B cell (primary cell): ENCODE measurements at regions not wholly inside any gene's neighbourhood (a gene's known extent, or its start where the extent isn't known, plus 50 kb on each side); places are given as distances from the start of the nearest gene placed in this dataset.

Experiments used
- ATAC-seq: fragments of 200-7000 bp; cut with Tn5 transposase; one replicate; pipeline ENCODE4 v1.10.0; 2021; ENCODE audit warnings: low read depth, mild to moderate bottlenecking, moderate number of reproducible peaks, moderate library complexity
- CTCF ChIA-PET: fragments of 350-600 bp; sonication (Branson Sonifier 250); formaldehyde crosslinking; loops from one replicate; lab custom pipeline; 2021; ENCODE audit warnings: antibody characterized with exemption, inconsistent platforms; lab: Charles Lee
- POLR2A ChIA-PET: fragments of 350-600 bp; sonication (Branson Sonifier 250); formaldehyde crosslinking; loops from one replicate; lab custom pipeline; 2021; ENCODE audit warnings: antibody characterized with exemption; lab: Charles Lee
- DNase-seq: peaks from one replicate; pipeline ENCODE4 v3.0.0; 2013
- H2AFZ ChIP-seq: 2 replicates; pipeline ENCODE4 v1.6.1; 2012; ENCODE audit warnings: mild to moderate bottlenecking, low read depth, low read length; ENCODE audit not compliant: insufficient read depth, poor library complexity, severe bottlenecking
- H3K27ac ChIP-seq, 2 donors: 1 replicate in 1 of 2; 2 replicates in 1 of 2; pipeline ENCODE4 v1.5.1; 2012 to 2013; ENCODE audit warnings: low read length in 2 of 2, mild to moderate bottlenecking in 2 of 2, moderate library complexity in 1 of 2
- H3K27me3 ChIP-seq, 4 experiments: fragments of 200-600 bp in 1 of 4; sonication (generic) in 1 of 4; replicated peaks in 1 of 4; 1 replicate in 2 of 4; 2 replicates in 2 of 4; pipeline versions ENCODE4 v1.6.1 to v1.7.0; 2013 to 2016; ENCODE audit warnings: low read length in 3 of 4, mild to moderate bottlenecking in 2 of 4, mixed read lengths in 1 of 4, moderate library complexity in 1 of 4; ENCODE audit not compliant: insufficient read depth in 4 of 4, control insufficient read depth in 3 of 4; ENCODE audit errors: control extremely low read depth in 1 of 4
- H3K36me3 ChIP-seq, 2 experiments: replicated peaks in 1 of 2; 1 replicate in 1 of 2; 2 replicates in 1 of 2; pipeline versions ENCODE4 v1.6.1 to v1.7.1; 2013; ENCODE audit warnings: low read length in 1 of 2; ENCODE audit not compliant: insufficient read depth in 2 of 2, control insufficient read depth in 1 of 2; ENCODE audit errors: control extremely low read depth in 1 of 2, extremely low read depth in 1 of 2
- H3K4me1 ChIP-seq, 2 donors: fragments of 200-600 bp in 1 of 2; sonication (generic) in 1 of 2; 1 replicate in 1 of 2; 2 replicates in 1 of 2; pipeline versions ENCODE4 v1.5.1 to v1.6.1; 2013 to 2017; ENCODE audit warnings: low read length in 2 of 2; ENCODE audit not compliant: control insufficient read depth in 2 of 2, insufficient read depth in 2 of 2
- H3K4me2 ChIP-seq: replicated peaks from 2 replicates; pipeline ENCODE3; 2012; ENCODE audit warnings: mild to moderate bottlenecking, low read depth, low read length; ENCODE audit not compliant: poor library complexity, severe bottlenecking
- H3K4me3 ChIP-seq, 5 experiments: fragments of 200-600 bp in 1 of 5; sonication (generic) in 1 of 5; 1 replicate in 3 of 5; 2 replicates in 2 of 5; pipeline versions ENCODE4 v1.5.1 to v1.7.0; 2011 to 2016; ENCODE audit warnings: low read length in 4 of 5, mild to moderate bottlenecking in 4 of 5, low read depth in 2 of 5, control low read depth in 1 of 5, moderate library complexity in 1 of 5; ENCODE audit not compliant: insufficient read depth in 1 of 5; ENCODE audit errors: control extremely low read depth in 1 of 5, extremely low read depth in 1 of 5
- H3K79me2 ChIP-seq: fragments of 200-600 bp; sonication (generic); one replicate; pipeline ENCODE4 v1.6.0; 2016; ENCODE audit warnings: low read length; ENCODE audit not compliant: control insufficient read depth, insufficient read depth
- H3K9ac ChIP-seq: fragments of 200-600 bp; sonication (generic); 2 replicates; pipeline ENCODE4 v1.6.1; 2017; ENCODE audit warnings: mild to moderate bottlenecking, low read length, moderate library complexity
- H3K9me3 ChIP-seq, 3 donors: one replicate each; pipeline versions ENCODE4 v1.6.1 to v1.7.1; 2013; ENCODE audit warnings: low read length in 2 of 3; ENCODE audit not compliant: control insufficient read depth in 2 of 3, insufficient read depth in 1 of 3; ENCODE audit errors: control extremely low read depth in 1 of 3
- H4K20me1 ChIP-seq: 2 replicates; pipeline ENCODE4 v1.6.0; 2012; ENCODE audit warnings: mild to moderate bottlenecking, low read length; ENCODE audit not compliant: insufficient read depth, control insufficient read depth, poor library complexity, severe bottlenecking
- H3K27ac Mint-ChIP-seq: one replicate; pipeline ENCODE4 v1.8.0; 2021; ENCODE audit warnings: mixed read lengths
- H3K27me3 Mint-ChIP-seq: one replicate; pipeline ENCODE4 v1.8.0; 2021; ENCODE audit warnings: mixed read lengths
- H3K4me1 Mint-ChIP-seq: one replicate; pipeline ENCODE4 v1.8.0; 2021; ENCODE audit warnings: mixed read lengths
- H3K4me3 Mint-ChIP-seq: one replicate; pipeline ENCODE4 v1.8.0; 2021; ENCODE audit warnings: mixed read lengths
- H3K9me3 Mint-ChIP-seq: one replicate; pipeline ENCODE4 v1.8.0; 2022; ENCODE audit warnings: mixed read lengths; ENCODE audit not compliant: insufficient read depth
- EZH2 ChIP-seq: IDR thresholded peaks from 2 replicates; pipeline ENCODE4 v1.6.1; 2012; ENCODE audit warnings: borderline replicate concordance, low read depth, mild to moderate bottlenecking, moderate library complexity, low read length; ENCODE audit not compliant: insufficient read depth, poor library complexity, severe bottlenecking
- WGBS: methylation state at CpG from one replicate; pipeline ENCODE4 v1.1.5; 2013; ENCODE audit warnings: missing lambda C conversion rate; ENCODE audit not compliant: insufficient coverage; 5-methylcytosine and 5-hydroxymethylcytosine counted together
- intact Hi-C: fragments of 100-400 bp; cut with micrococcal nuclease; formaldehyde crosslinking; loops from one replicate; pipeline ENCODE4 v1.10.0; 2022
- TF ChIP-seq, protein P1 (sequence below): fragments of 200-600 bp; IDR thresholded peaks from one replicate; pipeline ENCODE4 v1.8.0; 2022; ENCODE audit warnings: antibody characterized with exemption, mild to moderate bottlenecking

DNA sequence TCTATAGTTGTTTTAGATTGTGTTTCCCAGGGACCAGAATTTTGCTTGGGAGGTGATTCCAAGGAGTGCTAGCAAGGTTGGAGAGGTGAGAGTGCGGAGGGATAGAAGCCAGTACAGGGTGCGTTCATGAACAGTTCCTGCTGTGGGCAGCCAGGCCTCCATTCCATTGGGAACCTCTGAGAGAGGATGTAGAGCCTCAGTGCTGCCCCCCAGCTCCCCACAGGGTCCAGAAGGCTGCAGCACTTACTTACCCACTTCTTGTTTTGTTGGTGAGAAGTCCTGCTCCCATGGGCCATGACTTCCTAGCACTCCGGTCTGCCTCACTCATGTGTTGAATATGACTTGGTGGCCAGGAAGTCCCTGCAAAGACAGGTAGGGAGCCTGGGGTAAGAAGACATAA is 128.2 kb upstream of the GAS1 start:
- no peak for TF ChIP-seq EZH2
- TF ChIP-seq, protein P1, sequence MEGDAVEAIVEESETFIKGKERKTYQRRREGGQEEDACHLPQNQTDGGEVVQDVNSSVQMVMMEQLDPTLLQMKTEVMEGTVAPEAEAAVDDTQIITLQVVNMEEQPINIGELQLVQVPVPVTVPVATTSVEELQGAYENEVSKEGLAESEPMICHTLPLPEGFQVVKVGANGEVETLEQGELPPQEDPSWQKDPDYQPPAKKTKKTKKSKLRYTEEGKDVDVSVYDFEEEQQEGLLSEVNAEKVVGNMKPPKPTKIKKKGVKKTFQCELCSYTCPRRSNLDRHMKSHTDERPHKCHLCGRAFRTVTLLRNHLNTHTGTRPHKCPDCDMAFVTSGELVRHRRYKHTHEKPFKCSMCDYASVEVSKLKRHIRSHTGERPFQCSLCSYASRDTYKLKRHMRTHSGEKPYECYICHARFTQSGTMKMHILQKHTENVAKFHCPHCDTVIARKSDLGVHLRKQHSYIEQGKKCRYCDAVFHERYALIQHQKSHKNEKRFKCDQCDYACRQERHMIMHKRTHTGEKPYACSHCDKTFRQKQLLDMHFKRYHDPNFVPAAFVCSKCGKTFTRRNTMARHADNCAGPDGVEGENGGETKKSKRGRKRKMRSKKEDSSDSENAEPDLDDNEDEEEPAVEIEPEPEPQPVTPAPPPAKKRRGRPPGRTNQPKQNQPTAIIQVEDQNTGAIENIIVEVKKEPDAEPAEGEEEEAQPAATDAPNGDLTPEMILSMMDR = no peak
- Histone ChIP-seq H3K27me3 (no peaks in the 10 kb centered on the region), H3K4me3 (no peak overlapping the region), H3K36me3 (no peaks in the 10 kb centered on the region), H2AFZ (no peak overlapping the region), H4K20me1 (no peaks in the 10 kb centered on the region), H3K4me1 (no peaks in the 10 kb centered on the region), H3K9ac (no peak overlapping the region), H3K4me2 (no peak overlapping the region), H3K79me2 (no peaks in the 10 kb centered on the region), H3K27ac (no peak overlapping the region), H3K9me3 (peaks cover 0 to 5% (median 0%) of the 10 kb centered on the region in 3 donors)
- ChIA-PET POLR2A (no interaction called here), CTCF (no interaction called here)
- H3K9me3 Mint-ChIP-seq = no peaks in the 10 kb centered on the region
- ATAC-seq = no peak
- 77% methylated on average over 2 of the region's 3 CpGs for WGBS
- H3K27me3 Mint-ChIP-seq = no peaks in the 10 kb centered on the region
- no peak for DNase-seq
- no peak overlapping the region for H3K4me3 Mint-ChIP-seq
- intact Hi-C loops = no loop called here
- no peak overlapping the region for H3K27ac Mint-ChIP-seq
- H3K4me1 Mint-ChIP-seq = no peaks in the 10 kb centered on the region

GRCh38 chr9:87076825-87077224 is 129.5 kb upstream of the GAS1 start:
- H3K4me2 ChIP-seq = no peak overlapping the region
- Mint-ChIP-seq H3K27me3 (no peaks in the 10 kb centered on the region), H3K4me3 (no peak overlapping the region), H3K4me1 (no peaks in the 10 kb centered on the region), H3K27ac (no peak overlapping the region), H3K9me3 (no peaks in the 10 kb centered on the region)
- no peak overlapping the region for H3K27ac ChIP-seq
- DNase-seq (no peak), ATAC-seq (no peak)
- TF ChIP-seq, protein P1 = no peak
- TF ChIP-seq EZH2 = no peak
- WGBS = no CpG with 5 or more reads among the region's 2 CpGs
- H3K4me3 ChIP-seq = no peak overlapping the region
- ChIA-PET CTCF (no interaction called here), POLR2A (no interaction called here)
- H3K36me3 ChIP-seq = no peaks in the 10 kb centered on the region
- no peaks in the 10 kb centered on the region for H3K27me3 ChIP-seq
- no peaks in the 10 kb centered on the region for H3K4me1 ChIP-seq
- no peaks in the 10 kb centered on the region for H4K20me1 ChIP-seq
- no peak overlapping the region for H3K9ac ChIP-seq
- peaks cover 0 to 5% (median 0%) of the 10 kb centered on the region in 3 donors for H3K9me3 ChIP-seq
- intact Hi-C loops = no loop called here
- H3K79me2 ChIP-seq = no peaks in the 10 kb centered on the region
- H2AFZ ChIP-seq = no peak overlapping the region
